ENCODE measurements at regions not wholly inside any gene's neighbourhood (a gene's known extent, or its start where the extent isn't known, plus 50 kb on each side); places are given as distances from the start of the nearest gene placed in this dataset.

- TF ChIP-seq POLR2A (IDR thresholded peaks at IDR 0.05): no peak
- TF ChIP-seq, protein P1, sequence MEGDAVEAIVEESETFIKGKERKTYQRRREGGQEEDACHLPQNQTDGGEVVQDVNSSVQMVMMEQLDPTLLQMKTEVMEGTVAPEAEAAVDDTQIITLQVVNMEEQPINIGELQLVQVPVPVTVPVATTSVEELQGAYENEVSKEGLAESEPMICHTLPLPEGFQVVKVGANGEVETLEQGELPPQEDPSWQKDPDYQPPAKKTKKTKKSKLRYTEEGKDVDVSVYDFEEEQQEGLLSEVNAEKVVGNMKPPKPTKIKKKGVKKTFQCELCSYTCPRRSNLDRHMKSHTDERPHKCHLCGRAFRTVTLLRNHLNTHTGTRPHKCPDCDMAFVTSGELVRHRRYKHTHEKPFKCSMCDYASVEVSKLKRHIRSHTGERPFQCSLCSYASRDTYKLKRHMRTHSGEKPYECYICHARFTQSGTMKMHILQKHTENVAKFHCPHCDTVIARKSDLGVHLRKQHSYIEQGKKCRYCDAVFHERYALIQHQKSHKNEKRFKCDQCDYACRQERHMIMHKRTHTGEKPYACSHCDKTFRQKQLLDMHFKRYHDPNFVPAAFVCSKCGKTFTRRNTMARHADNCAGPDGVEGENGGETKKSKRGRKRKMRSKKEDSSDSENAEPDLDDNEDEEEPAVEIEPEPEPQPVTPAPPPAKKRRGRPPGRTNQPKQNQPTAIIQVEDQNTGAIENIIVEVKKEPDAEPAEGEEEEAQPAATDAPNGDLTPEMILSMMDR (IDR thresholded peaks at IDR 0.05): no peak
Observed at GRCh38 chr2:226181909-226182308, 617.7 kb downstream of the IRS1 start.
